GM12878 (cell line): ENCODE measurements at regions not wholly inside any gene's neighbourhood (a gene's known extent, or its start where the extent isn't known, plus 50 kb on each side); places are given as distances from the start of the nearest gene placed in this dataset.

ENCODE experiments used
- ATAC-seq: fragments of 200-7000 bp; cut with Tn5 transposase; 3 replicates; pipeline ENCODE4 v1.9.1; 2020; ENCODE audit warnings: mild to moderate bottlenecking, moderate library complexity
- BruUV-seq: library from RNA; stranded (reverse); fragments of 400-500 nt; replicated peaks from 2 replicates; lab custom pipeline; 2021; lab: Mats Ljungman, UMichigan
- CTCF ChIA-PET: fragments of 300-600 bp; sonication (Branson Sonifier 250); formaldehyde crosslinking; extraction: SDS; loops from one replicate; lab custom pipeline; 2021; ENCODE audit warnings: inconsistent platforms; lab: Yijun Ruan, JAX
- POLR2A ChIA-PET: fragments of 350-600 bp; formaldehyde crosslinking; extraction: SDS; loops from one replicate; lab custom pipeline; 2021; ENCODE audit warnings: inconsistent platforms; lab: Charles Lee
- RAD21 ChIA-PET: fragments of 300-600 bp; sonication (Branson Sonifier 250); formaldehyde crosslinking; loops from one replicate; lab custom pipeline; 2023; ENCODE audit warnings: antibody characterized with exemption; ENCODE audit not compliant: unreplicated experiment; lab: Charles Lee
- SMC1A ChIA-PET: fragments of 300-600 bp; sonication (Branson Sonifier 250); formaldehyde crosslinking; loops from one replicate; lab custom pipeline; 2023; ENCODE audit not compliant: unreplicated experiment, uncharacterized antibody; lab: Charles Lee
- DNase-seq: peaks from one replicate; pipeline ENCODE4 v3.0.0-alpha.2; 2011; ENCODE audit warnings: low read depth, low spot score
- FAIRE-seq: peaks from 3 replicates; lab custom pipeline; 2011; peaks lifted over from hg19 to GRCh38; lab: Jason Lieb, UNC
- H2AFZ ChIP-seq: 2 replicates; pipeline ENCODE4 v1.6.0; 2011; ENCODE audit warnings: low read depth, low read length, control low read depth; ENCODE audit not compliant: control insufficient read depth
- H3K27ac ChIP-seq: 2 replicates; pipeline ENCODE4 v1.5.1; 2011; ENCODE audit warnings: control low read depth; ENCODE audit not compliant: control insufficient read depth, insufficient read depth
- H3K27me3 ChIP-seq, 2 experiments: replicated peaks in 1 of 2; 2 replicates each; pipeline versions ENCODE4 v1.6.0 to v1.6.1; 2011; ENCODE audit warnings: low read length in 1 of 2; ENCODE audit not compliant: control insufficient read depth in 2 of 2, insufficient read depth in 2 of 2
- H3K36me3 ChIP-seq, 2 experiments: 2 replicates each; pipeline ENCODE4 v1.5.1; 2011; ENCODE audit warnings: low read length in 1 of 2; ENCODE audit not compliant: control insufficient read depth in 2 of 2, insufficient read depth in 2 of 2
- H3K4me1 ChIP-seq: 2 replicates; pipeline ENCODE4 v1.6.1; 2011; ENCODE audit warnings: mild to moderate bottlenecking, low read length, moderate library complexity, mixed read lengths; ENCODE audit not compliant: control insufficient read depth, insufficient read depth
- H3K4me2 ChIP-seq: 2 replicates; pipeline ENCODE4 v1.6.0; 2011; ENCODE audit warnings: control low read depth; ENCODE audit not compliant: control insufficient read depth, insufficient read depth
- H3K4me3 ChIP-seq: fragments of 200-600 bp; sonication (generic); 2 replicates; pipeline ENCODE4 v1.5.1; 2016
- H3K79me2 ChIP-seq: 2 replicates; pipeline ENCODE4 v1.6.0; 2011; ENCODE audit warnings: low read length; ENCODE audit not compliant: control insufficient read depth, insufficient read depth
- H3K9ac ChIP-seq: 2 replicates; pipeline ENCODE4 v1.8.0; 2011; ENCODE audit warnings: low read length, control low read depth, mixed read lengths; ENCODE audit not compliant: control insufficient read depth, insufficient read depth
- H3K9me3 ChIP-seq: replicated peaks from 3 replicates; pipeline ENCODE4 v1.5.1; 2011; ENCODE audit warnings: mild to moderate bottlenecking, low read length; ENCODE audit not compliant: control insufficient read depth, insufficient read depth
- H4K20me1 ChIP-seq: 2 replicates; pipeline ENCODE4 v1.6.0; 2011; ENCODE audit not compliant: control insufficient read depth, insufficient read depth
- BCL3 ChIP-seq: IDR thresholded peaks from 2 replicates; pipeline ENCODE4 v1.6.1; 2011; ENCODE audit warnings: borderline replicate concordance, low read depth, mild to moderate bottlenecking, moderate library complexity, low read length; ENCODE audit not compliant: insufficient read depth, poor library complexity, severe bottlenecking
- DPF2 ChIP-seq: fragments of 450-650 bp; IDR thresholded peaks from 2 replicates; pipeline ENCODE4 v1.6.1; 2017; ENCODE audit warnings: mild to moderate bottlenecking
- EGR1 ChIP-seq, 2 experiments: IDR thresholded peaks; 1 replicate in 1 of 2; 2 replicates in 1 of 2; pipeline ENCODE4 v1.6.1; 2011 to 2012; ENCODE audit warnings: low read depth in 2 of 2, low read length in 2 of 2, borderline replicate concordance in 1 of 2, mild to moderate bottlenecking in 1 of 2, moderate library complexity in 1 of 2
- EZH2 ChIP-seq: IDR thresholded peaks from 2 replicates; pipeline ENCODE4 v1.6.1; 2012; ENCODE audit warnings: low read depth, mild to moderate bottlenecking, control low read depth, inconsistent platforms, low read length, borderline replicate concordance; ENCODE audit not compliant: control insufficient read depth
- MYC ChIP-seq: IDR thresholded peaks from 2 replicates; pipeline ENCODE4 v1.6.1; 2011; ENCODE audit warnings: mild to moderate bottlenecking, low read length, moderate library complexity, inconsistent platforms; ENCODE audit not compliant: insufficient read depth, insufficient replicate concordance, insufficient read length, severe bottlenecking
- POLR2AphosphoS5 ChIP-seq: IDR thresholded peaks from 2 replicates; pipeline ENCODE4 v1.6.1; 2011; ENCODE audit warnings: mild to moderate bottlenecking, low read length, inconsistent platforms
- SMC3 ChIP-seq: IDR thresholded peaks from 2 replicates; pipeline ENCODE4 v1.6.1; 2011; ENCODE audit warnings: low read length, improper control_type of control experiment, borderline replicate concordance
- SUZ12 ChIP-seq: fragments of 200-600 bp; sonication (generic); IDR thresholded peaks from one replicate; pipeline ENCODE4 v1.6.1; 2018; ENCODE audit warnings: antibody characterized with exemption, mild to moderate bottlenecking; ENCODE audit not compliant: unreplicated experiment
- TCF12 ChIP-seq: IDR thresholded peaks from 2 replicates; pipeline ENCODE4 v1.6.1; 2011; ENCODE audit warnings: low read depth, mild to moderate bottlenecking, low read length
- WGBS: methylation state at CpG from one replicate; pipeline ENCODE4 v1.1.6; 2016; ENCODE audit warnings: low lambda C conversion rate; ENCODE audit not compliant: insufficient replicate concordance, insufficient coverage; ENCODE audit errors: missing lambda C conversion rate; 5-methylcytosine and 5-hydroxymethylcytosine counted together
- in situ Hi-C: fragments of 300-500 bp; cut with MboI; formaldehyde crosslinking; loops from 9 replicates; pipeline ENCODE4 v1.14.3; 2018; ENCODE audit warnings: mixed read lengths
- intact Hi-C: fragments of 100-400 bp; cut with micrococcal nuclease; formaldehyde crosslinking; loops from one replicate; pipeline ENCODE4 v1.14.2; 2022; ENCODE audit not compliant: unreplicated experiment
- TF ChIP-seq, protein P1 (sequence below): fragments of 450-650 bp; IDR thresholded peaks from 2 replicates; pipeline ENCODE4 v1.6.1; 2017; ENCODE audit warnings: borderline replicate concordance
- TF ChIP-seq, protein P2 (sequence below): fragments of 450-650 bp; IDR thresholded peaks from 2 replicates; pipeline ENCODE4 v1.6.1; 2017; ENCODE audit warnings: mild to moderate bottlenecking, moderate library complexity
- TF ChIP-seq, protein P3 (sequence below): fragments of 450-650 bp; IDR thresholded peaks from 2 replicates; pipeline ENCODE4 v1.6.1; 2017; ENCODE audit warnings: mild to moderate bottlenecking, moderate library complexity

DNA sequence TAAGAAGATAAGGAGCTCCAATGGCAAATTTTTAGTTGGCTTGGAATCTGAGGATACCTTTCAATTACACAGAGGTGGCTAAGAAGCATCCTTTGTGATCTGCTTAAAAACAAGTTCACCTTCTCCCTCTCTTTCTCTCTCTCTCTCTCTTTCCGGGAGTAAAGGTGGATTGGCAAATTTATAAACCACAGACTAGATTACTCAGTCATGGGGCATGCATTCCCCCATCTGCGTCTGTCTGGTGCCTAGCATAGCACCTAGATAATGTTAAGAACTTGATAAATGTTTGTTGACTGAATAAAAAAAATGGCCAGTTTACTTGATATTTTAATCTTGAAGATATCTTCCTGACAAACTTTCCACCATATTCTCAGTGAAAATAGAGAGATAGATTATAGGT is 312.3 kb downstream of the CDC5L start:
- ChIA-PET CTCF (interaction anchor here (1.4 to 1.8 kb wide), 3 partner anchors 14 to 210 kb away, joined by 3 to 6 read pairs (median 3); no protein-coding TSS in a partner anchor), RAD21 (interaction anchor here (1.1 kb wide), 1 partner anchor 236 kb away, joined by 3 read pairs; no protein-coding TSS in a partner anchor), SMC1A (interaction anchor here (1.0 kb wide), 1 partner anchor 15 kb away, joined by 3 read pairs; no protein-coding TSS in a partner anchor), POLR2A (interaction anchor here (1.4 kb wide), 1 partner anchor 8 kb away, joined by 4 read pairs; no protein-coding TSS in a partner anchor)
- no peak for TF ChIP-seq SMC3
- TF ChIP-seq, protein P1, sequence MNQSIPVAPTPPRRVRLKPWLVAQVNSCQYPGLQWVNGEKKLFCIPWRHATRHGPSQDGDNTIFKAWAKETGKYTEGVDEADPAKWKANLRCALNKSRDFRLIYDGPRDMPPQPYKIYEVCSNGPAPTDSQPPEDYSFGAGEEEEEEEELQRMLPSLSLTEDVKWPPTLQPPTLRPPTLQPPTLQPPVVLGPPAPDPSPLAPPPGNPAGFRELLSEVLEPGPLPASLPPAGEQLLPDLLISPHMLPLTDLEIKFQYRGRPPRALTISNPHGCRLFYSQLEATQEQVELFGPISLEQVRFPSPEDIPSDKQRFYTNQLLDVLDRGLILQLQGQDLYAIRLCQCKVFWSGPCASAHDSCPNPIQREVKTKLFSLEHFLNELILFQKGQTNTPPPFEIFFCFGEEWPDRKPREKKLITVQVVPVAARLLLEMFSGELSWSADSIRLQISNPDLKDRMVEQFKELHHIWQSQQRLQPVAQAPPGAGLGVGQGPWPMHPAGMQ, result no peak
- no peak for TF ChIP-seq EGR1 (IDR thresholded peaks at IDR 0.05; ENCODE audit: borderline replicate concordance in 1 of 2, low read depth in 2 of 2, low read length in 2 of 2)
- TF ChIP-seq MYC, result no peak
- TF ChIP-seq, protein P2, sequence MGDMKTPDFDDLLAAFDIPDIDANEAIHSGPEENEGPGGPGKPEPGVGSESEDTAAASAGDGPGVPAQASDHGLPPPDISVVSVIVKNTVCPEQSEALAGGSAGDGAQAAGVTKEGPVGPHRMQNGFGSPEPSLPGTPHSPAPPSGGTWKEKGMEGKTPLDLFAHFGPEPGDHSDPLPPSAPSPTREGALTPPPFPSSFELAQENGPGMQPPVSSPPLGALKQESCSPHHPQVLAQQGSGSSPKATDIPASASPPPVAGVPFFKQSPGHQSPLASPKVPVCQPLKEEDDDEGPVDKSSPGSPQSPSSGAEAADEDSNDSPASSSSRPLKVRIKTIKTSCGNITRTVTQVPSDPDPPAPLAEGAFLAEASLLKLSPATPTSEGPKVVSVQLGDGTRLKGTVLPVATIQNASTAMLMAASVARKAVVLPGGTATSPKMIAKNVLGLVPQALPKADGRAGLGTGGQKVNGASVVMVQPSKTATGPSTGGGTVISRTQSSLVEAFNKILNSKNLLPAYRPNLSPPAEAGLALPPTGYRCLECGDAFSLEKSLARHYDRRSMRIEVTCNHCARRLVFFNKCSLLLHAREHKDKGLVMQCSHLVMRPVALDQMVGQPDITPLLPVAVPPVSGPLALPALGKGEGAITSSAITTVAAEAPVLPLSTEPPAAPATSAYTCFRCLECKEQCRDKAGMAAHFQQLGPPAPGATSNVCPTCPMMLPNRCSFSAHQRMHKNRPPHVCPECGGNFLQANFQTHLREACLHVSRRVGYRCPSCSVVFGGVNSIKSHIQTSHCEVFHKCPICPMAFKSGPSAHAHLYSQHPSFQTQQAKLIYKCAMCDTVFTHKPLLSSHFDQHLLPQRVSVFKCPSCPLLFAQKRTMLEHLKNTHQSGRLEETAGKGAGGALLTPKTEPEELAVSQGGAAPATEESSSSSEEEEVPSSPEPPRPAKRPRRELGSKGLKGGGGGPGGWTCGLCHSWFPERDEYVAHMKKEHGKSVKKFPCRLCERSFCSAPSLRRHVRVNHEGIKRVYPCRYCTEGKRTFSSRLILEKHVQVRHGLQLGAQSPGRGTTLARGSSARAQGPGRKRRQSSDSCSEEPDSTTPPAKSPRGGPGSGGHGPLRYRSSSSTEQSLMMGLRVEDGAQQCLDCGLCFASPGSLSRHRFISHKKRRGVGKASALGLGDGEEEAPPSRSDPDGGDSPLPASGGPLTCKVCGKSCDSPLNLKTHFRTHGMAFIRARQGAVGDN, result no peak
- TF ChIP-seq, protein P3, sequence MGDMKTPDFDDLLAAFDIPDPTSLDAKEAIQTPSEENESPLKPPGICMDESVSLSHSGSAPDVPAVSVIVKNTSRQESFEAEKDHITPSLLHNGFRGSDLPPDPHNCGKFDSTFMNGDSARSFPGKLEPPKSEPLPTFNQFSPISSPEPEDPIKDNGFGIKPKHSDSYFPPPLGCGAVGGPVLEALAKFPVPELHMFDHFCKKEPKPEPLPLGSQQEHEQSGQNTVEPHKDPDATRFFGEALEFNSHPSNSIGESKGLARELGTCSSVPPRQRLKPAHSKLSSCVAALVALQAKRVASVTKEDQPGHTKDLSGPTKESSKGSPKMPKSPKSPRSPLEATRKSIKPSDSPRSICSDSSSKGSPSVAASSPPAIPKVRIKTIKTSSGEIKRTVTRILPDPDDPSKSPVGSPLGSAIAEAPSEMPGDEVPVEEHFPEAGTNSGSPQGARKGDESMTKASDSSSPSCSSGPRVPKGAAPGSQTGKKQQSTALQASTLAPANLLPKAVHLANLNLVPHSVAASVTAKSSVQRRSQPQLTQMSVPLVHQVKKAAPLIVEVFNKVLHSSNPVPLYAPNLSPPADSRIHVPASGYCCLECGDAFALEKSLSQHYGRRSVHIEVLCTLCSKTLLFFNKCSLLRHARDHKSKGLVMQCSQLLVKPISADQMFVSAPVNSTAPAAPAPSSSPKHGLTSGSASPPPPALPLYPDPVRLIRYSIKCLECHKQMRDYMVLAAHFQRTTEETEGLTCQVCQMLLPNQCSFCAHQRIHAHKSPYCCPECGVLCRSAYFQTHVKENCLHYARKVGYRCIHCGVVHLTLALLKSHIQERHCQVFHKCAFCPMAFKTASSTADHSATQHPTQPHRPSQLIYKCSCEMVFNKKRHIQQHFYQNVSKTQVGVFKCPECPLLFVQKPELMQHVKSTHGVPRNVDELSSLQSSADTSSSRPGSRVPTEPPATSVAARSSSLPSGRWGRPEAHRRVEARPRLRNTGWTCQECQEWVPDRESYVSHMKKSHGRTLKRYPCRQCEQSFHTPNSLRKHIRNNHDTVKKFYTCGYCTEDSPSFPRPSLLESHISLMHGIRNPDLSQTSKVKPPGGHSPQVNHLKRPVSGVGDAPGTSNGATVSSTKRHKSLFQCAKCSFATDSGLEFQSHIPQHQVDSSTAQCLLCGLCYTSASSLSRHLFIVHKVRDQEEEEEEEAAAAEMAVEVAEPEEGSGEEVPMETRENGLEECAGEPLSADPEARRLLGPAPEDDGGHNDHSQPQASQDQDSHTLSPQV, result no peak
- no peak for TF ChIP-seq EZH2
- TF ChIP-seq POLR2AphosphoS5, result no peak
- TF ChIP-seq TCF12, result no peak
- no peak for TF ChIP-seq SUZ12
- TF ChIP-seq BCL3, result no peak
- TF ChIP-seq DPF2, result no peak
- H3K36me3 ChIP-seq, result no peaks in the 10 kb centered on the region
- BruUV-seq, result no TSS peak
- no peak for FAIRE-seq
- H3K9me3 ChIP-seq, result no peaks in the 10 kb centered on the region; the same call in 2 of the 3 replicates
- no peak overlapping the region for H3K9ac ChIP-seq
- intact Hi-C loops, result no loop called here
- ATAC-seq, result no peak
- H3K4me1 ChIP-seq, result peaks cover 9% of the 10 kb centered on the region
- no peaks in the 10 kb centered on the region for H4K20me1 ChIP-seq
- in situ Hi-C loops, result no loop called here
- no peak for DNase-seq
- H3K79me2 ChIP-seq, result no peaks in the 10 kb centered on the region
- no peak overlapping the region for H3K4me3 ChIP-seq
- H3K27ac ChIP-seq, result no peak overlapping the region
- no peaks in the 10 kb centered on the region for H3K27me3 ChIP-seq
- 45% methylated on average over 2 of the region's 2 CpGs for WGBS
- H2AFZ ChIP-seq, result no peak overlapping the region
- no peak overlapping the region for H3K4me2 ChIP-seq
